Chondrocyte (in vitro differentiated cells): ENCODE measurements at regions not wholly inside any gene's neighbourhood (a gene's known extent, or its start where the extent isn't known, plus 50 kb on each side); places are given as distances from the start of the nearest gene placed in this dataset.

Experiments
- DNase-seq: peaks from one replicate; pipeline ENCODE4 v3.0.0; 2021; ENCODE audit warnings: mixed read lengths, low spot score
- H3K27ac Mint-ChIP-seq: one replicate; pipeline ENCODE4 v1.8.0; 2021; ENCODE audit warnings: mild to moderate bottlenecking, moderate library complexity, mixed read lengths; ENCODE audit not compliant: unreplicated experiment
- H3K27me3 Mint-ChIP-seq: 2 replicates; pipeline ENCODE4 v1.8.0; 2021; ENCODE audit warnings: low read depth, mixed read lengths
- H3K36me3 Mint-ChIP-seq: 2 replicates; pipeline ENCODE4 v1.8.0; 2021; ENCODE audit warnings: low read depth, mixed read lengths
- H3K4me1 Mint-ChIP-seq: 2 replicates; pipeline ENCODE4 v1.8.0; 2021; ENCODE audit warnings: low read depth, mild to moderate bottlenecking, mixed read lengths
- H3K4me3 Mint-ChIP-seq: one replicate; pipeline ENCODE4 v1.8.0; 2021; ENCODE audit warnings: mild to moderate bottlenecking, moderate library complexity, mixed read lengths; ENCODE audit not compliant: unreplicated experiment
- H3K9me3 Mint-ChIP-seq: 2 replicates; pipeline ENCODE4 v1.8.0; 2021; ENCODE audit warnings: low read depth, mixed read lengths
- TF ChIP-seq, protein P1 (sequence below): fragments of 200-600 bp; sonication (generic); IDR thresholded peaks from 2 replicates; pipeline ENCODE4 v1.5.0; 2021; ENCODE audit warnings: antibody characterized with exemption, mild to moderate bottlenecking, moderate library complexity

DNA sequence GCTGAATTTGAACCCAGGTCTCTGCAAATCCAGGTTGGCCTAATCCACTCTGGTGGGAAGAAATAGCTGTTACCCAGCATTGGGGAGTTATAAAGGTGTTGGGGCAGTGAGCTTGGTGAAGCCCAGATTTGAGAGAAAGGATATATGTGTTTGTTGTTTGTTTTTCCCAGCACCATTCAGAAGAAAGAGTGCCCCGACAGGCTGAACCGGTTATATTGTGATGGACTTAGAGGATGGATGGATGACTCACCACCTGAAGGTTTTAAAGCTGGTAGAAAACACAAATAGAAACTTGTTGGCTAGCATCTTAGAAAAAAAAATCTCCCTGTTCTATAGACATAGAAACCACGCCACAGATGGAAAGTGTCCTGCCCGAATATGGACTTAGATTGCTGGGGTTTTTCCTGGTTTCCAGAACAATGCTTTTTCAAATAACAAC, 404.6 kb downstream of the MED13L start:
- Mint-ChIP-seq H3K9me3 (peaks cover 9% of the 10 kb centered on the region), H3K36me3 (no peaks in the 10 kb centered on the region), H3K27me3 (peaks cover 49% of the 10 kb centered on the region), H3K27ac (no peak overlapping the region), H3K4me3 (no peak overlapping the region), H3K4me1 (no peaks in the 10 kb centered on the region)
- TF ChIP-seq, protein P1, sequence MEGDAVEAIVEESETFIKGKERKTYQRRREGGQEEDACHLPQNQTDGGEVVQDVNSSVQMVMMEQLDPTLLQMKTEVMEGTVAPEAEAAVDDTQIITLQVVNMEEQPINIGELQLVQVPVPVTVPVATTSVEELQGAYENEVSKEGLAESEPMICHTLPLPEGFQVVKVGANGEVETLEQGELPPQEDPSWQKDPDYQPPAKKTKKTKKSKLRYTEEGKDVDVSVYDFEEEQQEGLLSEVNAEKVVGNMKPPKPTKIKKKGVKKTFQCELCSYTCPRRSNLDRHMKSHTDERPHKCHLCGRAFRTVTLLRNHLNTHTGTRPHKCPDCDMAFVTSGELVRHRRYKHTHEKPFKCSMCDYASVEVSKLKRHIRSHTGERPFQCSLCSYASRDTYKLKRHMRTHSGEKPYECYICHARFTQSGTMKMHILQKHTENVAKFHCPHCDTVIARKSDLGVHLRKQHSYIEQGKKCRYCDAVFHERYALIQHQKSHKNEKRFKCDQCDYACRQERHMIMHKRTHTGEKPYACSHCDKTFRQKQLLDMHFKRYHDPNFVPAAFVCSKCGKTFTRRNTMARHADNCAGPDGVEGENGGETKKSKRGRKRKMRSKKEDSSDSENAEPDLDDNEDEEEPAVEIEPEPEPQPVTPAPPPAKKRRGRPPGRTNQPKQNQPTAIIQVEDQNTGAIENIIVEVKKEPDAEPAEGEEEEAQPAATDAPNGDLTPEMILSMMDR: no peak
- DNase-seq: no peak

DNA sequence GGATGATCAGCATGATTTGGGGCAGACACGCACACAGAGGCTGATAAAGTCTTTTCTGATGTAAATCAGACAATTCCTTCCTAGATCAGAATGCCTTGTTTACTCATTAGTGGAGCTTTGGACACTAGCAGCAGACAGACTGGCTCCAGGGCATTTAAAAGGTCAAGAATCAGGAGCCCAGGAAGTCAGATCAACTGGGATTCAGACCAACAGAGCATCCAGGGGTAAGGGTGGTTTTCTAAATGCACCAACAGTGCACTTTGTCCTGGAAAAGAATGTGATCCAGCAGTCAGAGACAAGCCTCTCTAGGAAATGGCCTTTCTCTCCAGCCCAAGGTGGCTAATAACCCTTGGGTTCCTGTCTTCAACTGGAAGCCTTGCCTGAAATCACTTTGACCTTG, 405.3 kb downstream of the MED13L start:
- TF ChIP-seq, protein P1: no peak
- H3K27ac Mint-ChIP-seq: no peak overlapping the region

DNA sequence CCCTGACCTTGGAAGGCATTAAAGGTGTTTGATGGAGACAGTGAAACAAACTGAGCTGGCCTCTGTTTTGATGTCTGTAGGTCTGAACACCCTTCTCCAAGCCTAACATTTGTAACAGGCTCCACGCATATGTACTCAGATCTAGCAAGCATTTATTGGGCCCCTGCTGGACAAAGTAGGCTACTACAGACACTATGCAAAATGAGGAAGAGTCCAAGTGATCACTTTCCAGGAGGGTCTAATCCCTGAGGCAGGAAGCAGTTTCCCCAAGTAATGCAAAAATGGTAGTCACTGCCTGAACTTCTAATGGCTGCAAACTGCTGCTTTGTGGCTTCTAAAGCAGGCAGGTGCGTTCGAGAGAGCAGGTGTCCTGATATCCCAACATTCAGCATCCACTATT, 405.8 kb downstream of the MED13L start:
- Mint-ChIP-seq H3K9me3 (peaks cover 2% of the 10 kb centered on the region), H3K4me3 (no peak overlapping the region), H3K27ac (no peak overlapping the region), H3K36me3 (no peaks in the 10 kb centered on the region), H3K4me1 (no peaks in the 10 kb centered on the region), H3K27me3 (peaks cover 47% of the 10 kb centered on the region)
- TF ChIP-seq, protein P1: peak; percentile 75
- no peak for DNase-seq

More for the DNA sequence above, 405.3 kb downstream of the MED13L start:
- Mint-ChIP-seq H3K4me3 (no peak overlapping the region), H3K27me3 (peaks cover 46% of the 10 kb centered on the region), H3K9me3 (peaks cover 6% of the 10 kb centered on the region), H3K4me1 (no peaks in the 10 kb centered on the region), H3K36me3 (no peaks in the 10 kb centered on the region)
- DNase-seq: no peak

DNA sequence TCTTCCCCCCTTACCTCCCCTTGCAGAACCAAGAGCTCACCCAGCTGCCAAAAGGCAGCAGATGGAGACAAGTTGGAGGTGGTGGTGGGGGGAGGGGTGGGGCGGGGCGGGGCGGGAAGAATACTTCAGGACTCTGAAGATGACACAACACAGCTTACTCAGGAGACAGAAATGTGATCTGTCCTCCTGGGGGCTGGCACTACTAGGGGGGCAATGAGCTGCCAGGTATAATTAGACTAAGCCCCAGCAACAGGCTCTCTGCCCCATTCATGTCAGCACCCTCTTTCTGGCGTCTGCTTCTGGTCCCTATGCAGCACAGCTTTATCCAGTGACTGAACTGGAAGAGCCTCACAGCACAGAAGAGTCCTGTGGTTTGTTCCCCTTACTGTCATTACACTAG, 407.0 kb downstream of the MED13L start:
- peaks cover 47% of the 10 kb centered on the region for H3K27me3 Mint-ChIP-seq
- H3K27ac Mint-ChIP-seq: no peak overlapping the region
- TF ChIP-seq, protein P1: no peak
- no peak overlapping the region for H3K4me3 Mint-ChIP-seq
- no peaks in the 10 kb centered on the region for H3K4me1 Mint-ChIP-seq
- H3K36me3 Mint-ChIP-seq: no peaks in the 10 kb centered on the region
- no peak for DNase-seq
- H3K9me3 Mint-ChIP-seq: no peaks in the 10 kb centered on the region

DNA sequence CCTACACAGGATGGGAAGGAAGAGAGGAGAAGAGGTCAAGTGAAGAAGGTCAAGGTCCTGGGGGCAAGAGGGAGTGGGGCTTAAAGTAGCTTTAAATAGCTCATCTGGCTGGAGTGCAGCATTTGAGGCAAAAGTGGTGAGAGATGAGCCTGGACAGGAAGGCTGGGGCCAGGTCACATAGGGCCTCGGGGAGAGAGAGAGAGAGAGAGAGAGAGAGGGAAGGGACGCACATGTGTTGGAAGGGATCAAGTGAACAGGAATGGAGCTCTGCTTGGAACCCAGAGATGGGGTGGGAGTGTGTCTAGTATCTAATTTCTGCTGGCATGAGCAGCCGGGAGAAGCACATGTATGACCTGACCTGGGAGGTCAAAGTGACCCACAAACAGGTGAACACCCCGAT, 407.5 kb downstream of the MED13L start:
- no peaks in the 10 kb centered on the region for H3K4me1 Mint-ChIP-seq
- DNase-seq: no peak
- no peaks in the 10 kb centered on the region for H3K9me3 Mint-ChIP-seq
- TF ChIP-seq, protein P1: no peak
- peaks cover 49% of the 10 kb centered on the region for H3K27me3 Mint-ChIP-seq
- no peak overlapping the region for H3K27ac Mint-ChIP-seq
- no peak overlapping the region for H3K4me3 Mint-ChIP-seq
- no peaks in the 10 kb centered on the region for H3K36me3 Mint-ChIP-seq
